ENCODE measurements at regions not wholly inside any gene's neighbourhood (a gene's known extent, or its start where the extent isn't known, plus 50 kb on each side); places are given as distances from the start of the nearest gene placed in this dataset.
"Not testable (repeated sequence)": the region's sequence is repeated elsewhere in the genome, so short reads cannot be mapped to it uniquely, and the experiment has no call there.

GRCh38 chr12:94916663-94917062 lies 86.8 kb downstream of the NDUFA12 start:
- no peak for ATAC-seq (ENCODE audit: low read depth)
- TF ChIP-seq CTCF (IDR thresholded peaks at IDR 0.05), result no peak
- ChIA-PET POLR2A (no interaction called here), CTCF (no interaction called here)
- Mint-ChIP-seq H3K9me3 (peaks cover 2% of the 10 kb centered on the region), H3K27me3 (no peaks in the 10 kb centered on the region), H3K27ac (no peak overlapping the region), H3K4me3 (no peak overlapping the region), H3K4me1 (no peaks in the 10 kb centered on the region), H3K36me3 (ENCODE audit: low read depth) (no peaks in the 10 kb centered on the region)
- DNase-seq, result no peak
- intact Hi-C loops (cut with micrococcal nuclease), result no loop called here

- no peak for TF ChIP-seq CTCF (IDR thresholded peaks at IDR 0.05)
- peaks cover 7% of the 10 kb centered on the region for H3K9me3 Mint-ChIP-seq
These were observed 93.8 kb downstream of the NDUFA12 start for GRCh38 chr12:94909663-94910062.

GRCh38 chr12:94905749-94906148 lies 97.7 kb downstream of the NDUFA12 start:
- POLR2A ChIA-PET; intact Hi-C loops (cut with micrococcal nuclease); H3K4me3 Mint-ChIP-seq; H3K4me1 Mint-ChIP-seq; H3K27ac Mint-ChIP-seq; DNase-seq; H3K27me3 Mint-ChIP-seq; CTCF ChIA-PET; H3K36me3 Mint-ChIP-seq (ENCODE audit: low read depth); H3K9me3 Mint-ChIP-seq; ATAC-seq (ENCODE audit: low read depth): not testable (repeated sequence)

More at GRCh38 chr12:94909663-94910062, 93.8 kb downstream of the NDUFA12 start:
- Mint-ChIP-seq H3K27ac (no peak overlapping the region), H3K36me3 (ENCODE audit: low read depth) (no peaks in the 10 kb centered on the region), H3K27me3 (no peaks in the 10 kb centered on the region), H3K4me3 (no peak overlapping the region), H3K4me1 (no peaks in the 10 kb centered on the region)
- intact Hi-C loops (cut with micrococcal nuclease), result no loop called here
- ChIA-PET CTCF (no interaction called here), POLR2A (no interaction called here)
- DNase-seq, result no peak
- no peak for ATAC-seq (ENCODE audit: low read depth)

GRCh38 chr12:94900496-94900895 lies 103.0 kb downstream of the NDUFA12 start:
- TF ChIP-seq CTCF (IDR thresholded peaks at IDR 0.05), result no peak
- H3K27me3 Mint-ChIP-seq, result peaks cover 4% of the 10 kb centered on the region
- DNase-seq, result no peak
- no peak overlapping the region for H3K4me3 Mint-ChIP-seq
- ATAC-seq (ENCODE audit: low read depth), result no peak
- intact Hi-C loops (cut with micrococcal nuclease), result no loop called here
- H3K4me1 Mint-ChIP-seq, result peaks cover 2% of the 10 kb centered on the region
- peaks cover 2% of the 10 kb centered on the region for H3K9me3 Mint-ChIP-seq
- ChIA-PET CTCF (no interaction called here), POLR2A (no interaction called here)
- H3K36me3 Mint-ChIP-seq (ENCODE audit: low read depth), result no peaks in the 10 kb centered on the region
- no peak overlapping the region for H3K27ac Mint-ChIP-seq

GRCh38 chr12:94898388-94898787 lies 105.1 kb downstream of the NDUFA12 start:
- Mint-ChIP-seq H3K36me3 (ENCODE audit: low read depth) (no peaks in the 10 kb centered on the region), H3K27ac (no peak overlapping the region), H3K4me3 (no peak overlapping the region), H3K9me3 (no peaks in the 10 kb centered on the region), H3K27me3 (peaks cover 4% of the 10 kb centered on the region), H3K4me1 (peaks cover 2% of the 10 kb centered on the region)
- POLR2A ChIA-PET, result no interaction called here
- CTCF ChIA-PET, result no interaction called here
- no peak for DNase-seq
- intact Hi-C loops (cut with micrococcal nuclease), result no loop called here
- ATAC-seq (ENCODE audit: low read depth), result no peak
- no peak for TF ChIP-seq CTCF (IDR thresholded peaks at IDR 0.05)

- no peak overlapping the region for H3K27ac Mint-ChIP-seq
These were observed 110.8 kb downstream of the NDUFA12 start for GRCh38 chr12:94892544-94893267.

More at GRCh38 chr12:94892544-94893267, 110.8 kb downstream of the NDUFA12 start:
- ChIA-PET POLR2A (no interaction called here), CTCF (no interaction called here)
- no peak for ATAC-seq (ENCODE audit: low read depth)
- intact Hi-C loops (cut with micrococcal nuclease), result no loop called here
- no peaks in the 10 kb centered on the region for H3K4me1 Mint-ChIP-seq
- DNase-seq, result no peak
- no peak overlapping the region for H3K4me3 Mint-ChIP-seq
- H3K9me3 Mint-ChIP-seq, result no peaks in the 10 kb centered on the region
- H3K27me3 Mint-ChIP-seq, result no peaks in the 10 kb centered on the region
- H3K36me3 Mint-ChIP-seq (ENCODE audit: low read depth), result no peaks in the 10 kb centered on the region
- TF ChIP-seq CTCF (IDR thresholded peaks at IDR 0.05), result no peak
